ENCODE measurements at regions not wholly inside any gene's neighbourhood (a gene's known extent, or its start where the extent isn't known, plus 50 kb on each side); places are given as distances from the start of the nearest gene placed in this dataset.

GRCh38 chrX:43350935-43351334 lies 305.2 kb upstream of the MAOA start:
- no peak for DNase-seq (ENCODE audit: low spot score, unreplicated experiment)
- Mint-ChIP-seq H3K9me3 (ENCODE audit: low read depth) (no peaks in the 10 kb centered on the region), H3K27me3 (no peaks in the 10 kb centered on the region), H3K36me3 (ENCODE audit: insufficient read depth) (no peaks in the 10 kb centered on the region), H3K27ac (no peak overlapping the region), H3K4me3 (ENCODE audit: low read depth) (no peak overlapping the region), H3K4me1 (ENCODE audit: low read depth) (no peaks in the 10 kb centered on the region)
- TF ChIP-seq, protein P1, sequence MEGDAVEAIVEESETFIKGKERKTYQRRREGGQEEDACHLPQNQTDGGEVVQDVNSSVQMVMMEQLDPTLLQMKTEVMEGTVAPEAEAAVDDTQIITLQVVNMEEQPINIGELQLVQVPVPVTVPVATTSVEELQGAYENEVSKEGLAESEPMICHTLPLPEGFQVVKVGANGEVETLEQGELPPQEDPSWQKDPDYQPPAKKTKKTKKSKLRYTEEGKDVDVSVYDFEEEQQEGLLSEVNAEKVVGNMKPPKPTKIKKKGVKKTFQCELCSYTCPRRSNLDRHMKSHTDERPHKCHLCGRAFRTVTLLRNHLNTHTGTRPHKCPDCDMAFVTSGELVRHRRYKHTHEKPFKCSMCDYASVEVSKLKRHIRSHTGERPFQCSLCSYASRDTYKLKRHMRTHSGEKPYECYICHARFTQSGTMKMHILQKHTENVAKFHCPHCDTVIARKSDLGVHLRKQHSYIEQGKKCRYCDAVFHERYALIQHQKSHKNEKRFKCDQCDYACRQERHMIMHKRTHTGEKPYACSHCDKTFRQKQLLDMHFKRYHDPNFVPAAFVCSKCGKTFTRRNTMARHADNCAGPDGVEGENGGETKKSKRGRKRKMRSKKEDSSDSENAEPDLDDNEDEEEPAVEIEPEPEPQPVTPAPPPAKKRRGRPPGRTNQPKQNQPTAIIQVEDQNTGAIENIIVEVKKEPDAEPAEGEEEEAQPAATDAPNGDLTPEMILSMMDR (IDR thresholded peaks at IDR 0.05; ENCODE audit: unreplicated experiment) = no peak

GRCh38 chrX:43357741-43358140 lies 298.4 kb upstream of the MAOA start:
- H3K4me1 Mint-ChIP-seq (ENCODE audit: low read depth) = no peaks in the 10 kb centered on the region
- no peak overlapping the region for H3K4me3 Mint-ChIP-seq (ENCODE audit: low read depth)
- no peaks in the 10 kb centered on the region for H3K36me3 Mint-ChIP-seq (ENCODE audit: insufficient read depth)
- no peaks in the 10 kb centered on the region for H3K9me3 Mint-ChIP-seq (ENCODE audit: low read depth)
- no peak overlapping the region for H3K27ac Mint-ChIP-seq
- DNase-seq (ENCODE audit: low spot score, unreplicated experiment) = no peak
- H3K27me3 Mint-ChIP-seq = no peaks in the 10 kb centered on the region
- TF ChIP-seq, protein P1 (IDR thresholded peaks at IDR 0.05; ENCODE audit: unreplicated experiment) = no peak

GRCh38 chrX:43373032-43373431 lies 283.1 kb upstream of the MAOA start:
- H3K27me3 Mint-ChIP-seq = no peaks in the 10 kb centered on the region
- H3K36me3 Mint-ChIP-seq (ENCODE audit: insufficient read depth) = no peaks in the 10 kb centered on the region
- no peak overlapping the region for H3K4me3 Mint-ChIP-seq (ENCODE audit: low read depth)
- peak overlapping the region; percentile 39 for H3K27ac Mint-ChIP-seq
- DNase-seq (ENCODE audit: low spot score, unreplicated experiment) = no peak
- TF ChIP-seq, protein P1 (IDR thresholded peaks at IDR 0.05; ENCODE audit: unreplicated experiment) = no peak
- no peaks in the 10 kb centered on the region for H3K4me1 Mint-ChIP-seq (ENCODE audit: low read depth)
- peaks cover 3% of the 10 kb centered on the region for H3K9me3 Mint-ChIP-seq (ENCODE audit: low read depth)

- TF ChIP-seq, protein P1 (IDR thresholded peaks at IDR 0.05; ENCODE audit: unreplicated experiment) = no peak
- H3K27me3 Mint-ChIP-seq = no peaks in the 10 kb centered on the region
- H3K4me1 Mint-ChIP-seq (ENCODE audit: low read depth) = no peaks in the 10 kb centered on the region
- H3K4me3 Mint-ChIP-seq (ENCODE audit: low read depth) = no peak overlapping the region
- no peaks in the 10 kb centered on the region for H3K36me3 Mint-ChIP-seq (ENCODE audit: insufficient read depth)
- no peak for DNase-seq (ENCODE audit: low spot score, unreplicated experiment)
- peaks cover 5% of the 10 kb centered on the region for H3K9me3 Mint-ChIP-seq (ENCODE audit: low read depth)
- no peak overlapping the region for H3K27ac Mint-ChIP-seq
Measured at GRCh38 chrX:43375136-43375535, 281.0 kb upstream of the MAOA start.

GRCh38 chrX:43380704-43381103 lies 275.4 kb upstream of the MAOA start:
- Mint-ChIP-seq H3K4me3 (ENCODE audit: low read depth) (no peak overlapping the region), H3K27me3 (no peaks in the 10 kb centered on the region), H3K4me1 (ENCODE audit: low read depth) (no peaks in the 10 kb centered on the region), H3K9me3 (ENCODE audit: low read depth) (peaks cover 19% of the 10 kb centered on the region), H3K27ac (no peak overlapping the region), H3K36me3 (ENCODE audit: insufficient read depth) (no peaks in the 10 kb centered on the region)
- DNase-seq (ENCODE audit: low spot score, unreplicated experiment) = no peak
- TF ChIP-seq, protein P1 (IDR thresholded peaks at IDR 0.05; ENCODE audit: unreplicated experiment) = no peak

Measured in progenitor cell of endocrine pancreas (in vitro differentiated cells).